ENCODE measurements at regions not wholly inside any gene's neighbourhood (a gene's known extent, or its start where the extent isn't known, plus 50 kb on each side); places are given as distances from the start of the nearest gene placed in this dataset.

- TF ChIP-seq CTCF (IDR thresholded peaks at IDR 0.05): no peak
- TF ChIP-seq EZH2 (IDR thresholded peaks at IDR 0.05; ENCODE audit: borderline replicate concordance, insufficient read depth, low read depth, low read length, poor library complexity, severe bottlenecking): no peak
Observed at GRCh38 chr5:119945691-119946090, 316.3 kb downstream of the FAM170A start.

Measured in B cell (primary cell).